NCI-H1417 (cell line): ENCODE measurements at regions not wholly inside any gene's neighbourhood (a gene's known extent, or its start where the extent isn't known, plus 50 kb on each side); places are given as distances from the start of the nearest gene placed in this dataset.

Experiments
- DNase-seq, 3 experiments: peaks; one replicate each; lab custom pipeline; 2025; lab: John Stamatoyannopoulos, UW

- DNase-seq, result no peak
Observed at GRCh38 chr22:49031746-49032330, 795.8 kb downstream of the BRD1 start.

GRCh38 chr22:49028111-49028510, 799.6 kb downstream of the BRD1 start:
- no peak for DNase-seq

- DNase-seq, result no peak
Observed at GRCh38 chr22:49027368-49027670, 800.4 kb downstream of the BRD1 start.

- DNase-seq, result peak in 1 of 3 experiments; percentile 32
Observed at GRCh38 chr22:49026494-49027367, 800.9 kb downstream of the BRD1 start.

GRCh38 chr22:49025791-49026493, 801.7 kb downstream of the BRD1 start:
- DNase-seq, result peak in 1 of 3 experiments; percentile 1

GRCh38 chr22:49024775-49025440, 802.8 kb downstream of the BRD1 start:
- no peak for DNase-seq

GRCh38 chr22:49023879-49024774, 803.5 kb downstream of the BRD1 start:
- no peak for DNase-seq

- no peak for DNase-seq
Observed at GRCh38 chr22:49023161-49023878, 804.4 kb downstream of the BRD1 start.

- DNase-seq, result no peak
Observed at GRCh38 chr22:49022816-49023160, 804.9 kb downstream of the BRD1 start.

- DNase-seq, result no peak
Observed at GRCh38 chr22:49021926-49022815, 805.5 kb downstream of the BRD1 start.

GRCh38 chr22:49021131-49021925, 806.3 kb downstream of the BRD1 start:
- DNase-seq, result peak in 1 of 3 experiments; percentile 0

GRCh38 chr22:49019737-49020713, 807.6 kb downstream of the BRD1 start:
- no peak for DNase-seq

- DNase-seq, result no peak
Observed at GRCh38 chr22:49018601-49019000, 809.1 kb downstream of the BRD1 start.

- DNase-seq, result no peak
Observed at GRCh38 chr22:49017482-49018329, 810.0 kb downstream of the BRD1 start.

GRCh38 chr22:49016909-49017481, 810.7 kb downstream of the BRD1 start:
- no peak for DNase-seq
